ENCODE measurements at regions not wholly inside any gene's neighbourhood (a gene's known extent, or its start where the extent isn't known, plus 50 kb on each side); places are given as distances from the start of the nearest gene placed in this dataset.

GRCh38 chr1:115402753-115403184, 64.7 kb upstream of the NGF start:
- TF ChIP-seq TEAD4 (IDR thresholded peaks at IDR 0.05) (no peak), RAD21 (IDR thresholded peaks at IDR 0.05; ENCODE audit: low read depth) (no peak), REST (IDR thresholded peaks at IDR 0.05; ENCODE audit: low read depth) (no peak), MAX (IDR thresholded peaks at IDR 0.05) (no peak), TAF1 (IDR thresholded peaks at IDR 0.05; ENCODE audit: low read depth) (no peak), CEBPB (IDR thresholded peaks at IDR 0.05) (no peak), EP300 (IDR thresholded peaks at IDR 0.05; ENCODE audit: borderline replicate concordance) (no peak), ZBTB7A (IDR thresholded peaks at IDR 0.05; ENCODE audit: low read depth) (no peak), YY1 (IDR thresholded peaks at IDR 0.05; ENCODE audit: low read depth) (no peak), USF1 (IDR thresholded peaks at IDR 0.05) (no peak), CREB1 (IDR thresholded peaks at IDR 0.05; ENCODE audit: low read depth) (no peak), NFIC (IDR thresholded peaks at IDR 0.05) (no peak)
